ENCODE measurements at regions not wholly inside any gene's neighbourhood (a gene's known extent, or its start where the extent isn't known, plus 50 kb on each side); places are given as distances from the start of the nearest gene placed in this dataset.

DNA sequence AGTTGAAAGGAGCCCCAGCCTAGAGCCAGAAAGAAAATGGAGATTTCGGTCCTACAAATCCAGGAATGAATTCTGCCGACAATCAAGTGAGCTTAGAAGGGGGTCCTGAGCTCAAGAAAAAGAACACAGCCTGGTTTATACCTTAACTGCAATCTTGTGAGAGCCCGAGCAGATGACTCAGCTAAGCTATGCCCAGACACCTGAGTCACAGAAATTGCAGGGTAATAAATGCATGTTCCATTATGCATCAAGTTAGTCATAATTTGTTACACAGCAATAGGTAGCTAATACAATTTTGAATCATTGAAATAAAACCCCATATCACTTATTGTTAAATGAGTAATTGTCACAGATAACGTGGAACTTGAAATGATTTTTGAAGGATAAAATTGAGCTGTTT is 111.8 kb upstream of the FOXP2 start:
- TF ChIP-seq, protein P1, sequence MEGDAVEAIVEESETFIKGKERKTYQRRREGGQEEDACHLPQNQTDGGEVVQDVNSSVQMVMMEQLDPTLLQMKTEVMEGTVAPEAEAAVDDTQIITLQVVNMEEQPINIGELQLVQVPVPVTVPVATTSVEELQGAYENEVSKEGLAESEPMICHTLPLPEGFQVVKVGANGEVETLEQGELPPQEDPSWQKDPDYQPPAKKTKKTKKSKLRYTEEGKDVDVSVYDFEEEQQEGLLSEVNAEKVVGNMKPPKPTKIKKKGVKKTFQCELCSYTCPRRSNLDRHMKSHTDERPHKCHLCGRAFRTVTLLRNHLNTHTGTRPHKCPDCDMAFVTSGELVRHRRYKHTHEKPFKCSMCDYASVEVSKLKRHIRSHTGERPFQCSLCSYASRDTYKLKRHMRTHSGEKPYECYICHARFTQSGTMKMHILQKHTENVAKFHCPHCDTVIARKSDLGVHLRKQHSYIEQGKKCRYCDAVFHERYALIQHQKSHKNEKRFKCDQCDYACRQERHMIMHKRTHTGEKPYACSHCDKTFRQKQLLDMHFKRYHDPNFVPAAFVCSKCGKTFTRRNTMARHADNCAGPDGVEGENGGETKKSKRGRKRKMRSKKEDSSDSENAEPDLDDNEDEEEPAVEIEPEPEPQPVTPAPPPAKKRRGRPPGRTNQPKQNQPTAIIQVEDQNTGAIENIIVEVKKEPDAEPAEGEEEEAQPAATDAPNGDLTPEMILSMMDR (IDR thresholded peaks at IDR 0.05 in 2 of 3, conservative IDR thresholded peaks at IDR 0.05 in 1 of 3; ENCODE audit: borderline replicate concordance in 1 of 3, insufficient read depth in 1 of 3, low read depth in 2 of 3, low read length in 2 of 3): no peak
- no peak for TF ChIP-seq POLR2AphosphoS5 (IDR thresholded peaks at IDR 0.05; ENCODE audit: low read depth, low read length)
- TF ChIP-seq, protein P2, sequence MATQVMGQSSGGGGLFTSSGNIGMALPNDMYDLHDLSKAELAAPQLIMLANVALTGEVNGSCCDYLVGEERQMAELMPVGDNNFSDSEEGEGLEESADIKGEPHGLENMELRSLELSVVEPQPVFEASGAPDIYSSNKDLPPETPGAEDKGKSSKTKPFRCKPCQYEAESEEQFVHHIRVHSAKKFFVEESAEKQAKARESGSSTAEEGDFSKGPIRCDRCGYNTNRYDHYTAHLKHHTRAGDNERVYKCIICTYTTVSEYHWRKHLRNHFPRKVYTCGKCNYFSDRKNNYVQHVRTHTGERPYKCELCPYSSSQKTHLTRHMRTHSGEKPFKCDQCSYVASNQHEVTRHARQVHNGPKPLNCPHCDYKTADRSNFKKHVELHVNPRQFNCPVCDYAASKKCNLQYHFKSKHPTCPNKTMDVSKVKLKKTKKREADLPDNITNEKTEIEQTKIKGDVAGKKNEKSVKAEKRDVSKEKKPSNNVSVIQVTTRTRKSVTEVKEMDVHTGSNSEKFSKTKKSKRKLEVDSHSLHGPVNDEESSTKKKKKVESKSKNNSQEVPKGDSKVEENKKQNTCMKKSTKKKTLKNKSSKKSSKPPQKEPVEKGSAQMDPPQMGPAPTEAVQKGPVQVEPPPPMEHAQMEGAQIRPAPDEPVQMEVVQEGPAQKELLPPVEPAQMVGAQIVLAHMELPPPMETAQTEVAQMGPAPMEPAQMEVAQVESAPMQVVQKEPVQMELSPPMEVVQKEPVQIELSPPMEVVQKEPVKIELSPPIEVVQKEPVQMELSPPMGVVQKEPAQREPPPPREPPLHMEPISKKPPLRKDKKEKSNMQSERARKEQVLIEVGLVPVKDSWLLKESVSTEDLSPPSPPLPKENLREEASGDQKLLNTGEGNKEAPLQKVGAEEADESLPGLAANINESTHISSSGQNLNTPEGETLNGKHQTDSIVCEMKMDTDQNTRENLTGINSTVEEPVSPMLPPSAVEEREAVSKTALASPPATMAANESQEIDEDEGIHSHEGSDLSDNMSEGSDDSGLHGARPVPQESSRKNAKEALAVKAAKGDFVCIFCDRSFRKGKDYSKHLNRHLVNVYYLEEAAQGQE (IDR thresholded peaks at IDR 0.05; ENCODE audit: low read depth): no peak
- no peak for TF ChIP-seq EZH2 (IDR thresholded peaks at IDR 0.05)
- TF ChIP-seq YY1 (IDR thresholded peaks at IDR 0.05; ENCODE audit: extremely low read depth, insufficient replicate concordance, low read depth, low read length): no peak
- no peak for TF ChIP-seq POLR2A (IDR thresholded peaks at IDR 0.05; ENCODE audit: borderline replicate concordance, extremely low read depth, insufficient read depth, insufficient read length)
- TF ChIP-seq, protein P3, sequence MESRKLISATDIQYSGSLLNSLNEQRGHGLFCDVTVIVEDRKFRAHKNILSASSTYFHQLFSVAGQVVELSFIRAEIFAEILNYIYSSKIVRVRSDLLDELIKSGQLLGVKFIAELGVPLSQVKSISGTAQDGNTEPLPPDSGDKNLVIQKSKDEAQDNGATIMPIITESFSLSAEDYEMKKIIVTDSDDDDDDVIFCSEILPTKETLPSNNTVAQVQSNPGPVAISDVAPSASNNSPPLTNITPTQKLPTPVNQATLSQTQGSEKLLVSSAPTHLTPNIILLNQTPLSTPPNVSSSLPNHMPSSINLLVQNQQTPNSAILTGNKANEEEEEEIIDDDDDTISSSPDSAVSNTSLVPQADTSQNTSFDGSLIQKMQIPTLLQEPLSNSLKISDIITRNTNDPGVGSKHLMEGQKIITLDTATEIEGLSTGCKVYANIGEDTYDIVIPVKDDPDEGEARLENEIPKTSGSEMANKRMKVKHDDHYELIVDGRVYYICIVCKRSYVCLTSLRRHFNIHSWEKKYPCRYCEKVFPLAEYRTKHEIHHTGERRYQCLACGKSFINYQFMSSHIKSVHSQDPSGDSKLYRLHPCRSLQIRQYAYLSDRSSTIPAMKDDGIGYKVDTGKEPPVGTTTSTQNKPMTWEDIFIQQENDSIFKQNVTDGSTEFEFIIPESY (IDR thresholded peaks at IDR 0.05; ENCODE audit: extremely low read depth, insufficient replicate concordance, low read length): no peak

All from HCT116 (cell line).